Activated naive CD4-positive, alpha-beta T cell treated with anti-CD3 and anti-CD28 coated beads, Interleukin-2, amount 10 ng/mL, durations not matched to agents 7 days and 5 days (primary cell): ENCODE measurements at regions not wholly inside any gene's neighbourhood (a gene's known extent, or its start where the extent isn't known, plus 50 kb on each side); places are given as distances from the start of the nearest gene placed in this dataset.
A peak's percentile ranks its signal among the peaks of the same experiment; 100 is the strongest.

Experiments
- CTCF ChIA-PET: fragments of 350-600 bp; sonication (Branson Sonifier 250); formaldehyde crosslinking; loops from one replicate; lab custom pipeline; 2021; ENCODE audit warnings: antibody characterized with exemption; lab: Charles Lee
- DNase-seq: peaks from one replicate; pipeline ENCODE4 v3.0.0-alpha.2; 2020
- H3K27ac Mint-ChIP-seq: one replicate; pipeline ENCODE4 v1.8.0; 2021; ENCODE audit warnings: mild to moderate bottlenecking, moderate library complexity, mixed read lengths
- H3K27me3 Mint-ChIP-seq: one replicate; pipeline ENCODE4 v1.8.0; 2021; ENCODE audit warnings: mild to moderate bottlenecking, mixed read lengths
- H3K36me3 Mint-ChIP-seq: one replicate; pipeline ENCODE4 v1.8.0; 2021; ENCODE audit warnings: mixed read lengths
- H3K4me1 Mint-ChIP-seq: one replicate; pipeline ENCODE4 v1.8.0; 2021; ENCODE audit warnings: mixed read lengths
- H3K4me3 Mint-ChIP-seq: one replicate; pipeline ENCODE4 v1.8.0; 2021; ENCODE audit warnings: mild to moderate bottlenecking, moderate library complexity, mixed read lengths
- H3K9me3 Mint-ChIP-seq: one replicate; pipeline ENCODE4 v1.8.0; 2021; ENCODE audit warnings: mixed read lengths

GRCh38 chr15:98441599-98441998 is 206.7 kb upstream of the IGF1R start:
- Mint-ChIP-seq H3K4me1 (peaks cover 2% of the 10 kb centered on the region), H3K27ac (no peak overlapping the region), H3K4me3 (no peak overlapping the region), H3K27me3 (peaks cover 30% of the 10 kb centered on the region), H3K36me3 (no peaks in the 10 kb centered on the region), H3K9me3 (no peaks in the 10 kb centered on the region)
- no peak for DNase-seq
- CTCF ChIA-PET, result interaction anchor here (0.6 to 1.8 kb wide), 9 partner anchors 10 to 635 kb away, joined by 3 to 7 read pairs (median 3); no protein-coding TSS in a partner anchor

- Mint-ChIP-seq H3K9me3 (no peaks in the 10 kb centered on the region), H3K27ac (no peak overlapping the region), H3K4me3 (no peak overlapping the region), H3K4me1 (peaks cover 2% of the 10 kb centered on the region), H3K27me3 (peaks cover 36% of the 10 kb centered on the region), H3K36me3 (no peaks in the 10 kb centered on the region)
- DNase-seq, result peak; percentile 73
- CTCF ChIA-PET, result interaction anchor here (0.9 to 1.9 kb wide), 10 partner anchors 9 to 634 kb away, joined by 3 to 7 read pairs (median 4); no protein-coding TSS in a partner anchor
Measured at GRCh38 chr15:98442379-98442833, 205.9 kb upstream of the IGF1R start.

GRCh38 chr15:98442901-98443300 is 205.4 kb upstream of the IGF1R start:
- Mint-ChIP-seq H3K9me3 (no peaks in the 10 kb centered on the region), H3K27me3 (peaks cover 36% of the 10 kb centered on the region), H3K36me3 (no peaks in the 10 kb centered on the region), H3K4me3 (no peak overlapping the region), H3K27ac (no peak overlapping the region), H3K4me1 (peaks cover 2% of the 10 kb centered on the region)
- CTCF ChIA-PET, result interaction anchor here (0.6 to 1.9 kb wide), 9 partner anchors 13 to 631 kb away, joined by 3 to 7 read pairs (median 3); no protein-coding TSS in a partner anchor
- no peak for DNase-seq

GRCh38 chr15:98443526-98443925 is 204.8 kb upstream of the IGF1R start:
- Mint-ChIP-seq H3K27me3 (peaks cover 36% of the 10 kb centered on the region), H3K36me3 (no peaks in the 10 kb centered on the region), H3K9me3 (no peaks in the 10 kb centered on the region), H3K27ac (no peak overlapping the region), H3K4me3 (no peak overlapping the region), H3K4me1 (peaks cover 2% of the 10 kb centered on the region)
- CTCF ChIA-PET, result interaction anchor here (0.6 to 1.9 kb wide), 6 partner anchors 76 to 630 kb away, joined by 3 to 5 read pairs (median 4); no protein-coding TSS in a partner anchor
- DNase-seq, result no peak

GRCh38 chr15:98444138-98444537 is 204.2 kb upstream of the IGF1R start:
- H3K27ac Mint-ChIP-seq, result no peak overlapping the region
- H3K4me3 Mint-ChIP-seq, result no peak overlapping the region
- peaks cover 36% of the 10 kb centered on the region for H3K27me3 Mint-ChIP-seq
- CTCF ChIA-PET, result interaction anchor here (0.7 to 1.9 kb wide), 4 partner anchors 75 to 615 kb away, joined by 3 to 5 read pairs (median 4); no protein-coding TSS in a partner anchor
- peaks cover 2% of the 10 kb centered on the region for H3K4me1 Mint-ChIP-seq
- H3K36me3 Mint-ChIP-seq, result no peaks in the 10 kb centered on the region
- DNase-seq, result no peak
- no peaks in the 10 kb centered on the region for H3K9me3 Mint-ChIP-seq

- CTCF ChIA-PET, result no interaction called here
- H3K36me3 Mint-ChIP-seq, result no peaks in the 10 kb centered on the region
- H3K4me1 Mint-ChIP-seq, result peaks cover 2% of the 10 kb centered on the region
- H3K27ac Mint-ChIP-seq, result no peak overlapping the region
- no peak for DNase-seq
- peaks cover 32% of the 10 kb centered on the region for H3K27me3 Mint-ChIP-seq
- H3K4me3 Mint-ChIP-seq, result no peak overlapping the region
- H3K9me3 Mint-ChIP-seq, result no peaks in the 10 kb centered on the region
Measured at GRCh38 chr15:98445315-98445714, 203.0 kb upstream of the IGF1R start.

GRCh38 chr15:98446083-98446482 is 202.3 kb upstream of the IGF1R start:
- no peak overlapping the region for H3K27ac Mint-ChIP-seq
- H3K27me3 Mint-ChIP-seq, result peaks cover 29% of the 10 kb centered on the region
- H3K4me1 Mint-ChIP-seq, result peaks cover 2% of the 10 kb centered on the region
- no peaks in the 10 kb centered on the region for H3K9me3 Mint-ChIP-seq
- no peak for DNase-seq
- H3K36me3 Mint-ChIP-seq, result no peaks in the 10 kb centered on the region
- H3K4me3 Mint-ChIP-seq, result no peak overlapping the region
- CTCF ChIA-PET, result no interaction called here

- Mint-ChIP-seq H3K27me3 (peaks cover 27% of the 10 kb centered on the region), H3K9me3 (no peaks in the 10 kb centered on the region), H3K4me3 (no peak overlapping the region), H3K36me3 (no peaks in the 10 kb centered on the region), H3K4me1 (peaks cover 2% of the 10 kb centered on the region), H3K27ac (no peak overlapping the region)
- no peak for DNase-seq
- CTCF ChIA-PET, result no interaction called here
Measured at GRCh38 chr15:98447069-98447468, 201.3 kb upstream of the IGF1R start.

- H3K36me3 Mint-ChIP-seq, result no peaks in the 10 kb centered on the region
- DNase-seq, result no peak
- H3K27ac Mint-ChIP-seq, result no peak overlapping the region
- no peaks in the 10 kb centered on the region for H3K9me3 Mint-ChIP-seq
- no peak overlapping the region for H3K4me3 Mint-ChIP-seq
- H3K4me1 Mint-ChIP-seq, result no peaks in the 10 kb centered on the region
- CTCF ChIA-PET, result interaction anchor here (0.6 kb wide), 1 partner anchor 9 kb away, joined by 4 read pairs; no protein-coding TSS in a partner anchor
- peaks cover 6% of the 10 kb centered on the region for H3K27me3 Mint-ChIP-seq
Measured at GRCh38 chr15:98451236-98451635, 197.1 kb upstream of the IGF1R start.

GRCh38 chr15:98452238-98452637 is 196.1 kb upstream of the IGF1R start:
- Mint-ChIP-seq H3K9me3 (no peaks in the 10 kb centered on the region), H3K27me3 (peaks cover 3% of the 10 kb centered on the region), H3K4me3 (no peak overlapping the region), H3K36me3 (no peaks in the 10 kb centered on the region), H3K4me1 (no peaks in the 10 kb centered on the region), H3K27ac (no peak overlapping the region)
- CTCF ChIA-PET, result no interaction called here
- DNase-seq, result no peak

GRCh38 chr15:98455904-98456303 is 192.4 kb upstream of the IGF1R start:
- CTCF ChIA-PET, result no interaction called here
- Mint-ChIP-seq H3K36me3 (no peaks in the 10 kb centered on the region), H3K4me1 (no peaks in the 10 kb centered on the region), H3K4me3 (no peak overlapping the region), H3K27me3 (peaks cover 19% of the 10 kb centered on the region), H3K9me3 (no peaks in the 10 kb centered on the region), H3K27ac (no peak overlapping the region)
- no peak for DNase-seq

- Mint-ChIP-seq H3K4me1 (no peaks in the 10 kb centered on the region), H3K27me3 (peaks cover 6% of the 10 kb centered on the region), H3K4me3 (no peak overlapping the region), H3K36me3 (no peaks in the 10 kb centered on the region), H3K9me3 (peaks cover 21% of the 10 kb centered on the region), H3K27ac (no peak overlapping the region)
- CTCF ChIA-PET, result no interaction called here
- DNase-seq, result no peak
Measured at GRCh38 chr15:98476559-98476958, 171.8 kb upstream of the IGF1R start.

- Mint-ChIP-seq H3K27me3 (no peaks in the 10 kb centered on the region), H3K36me3 (no peaks in the 10 kb centered on the region), H3K4me3 (no peak overlapping the region), H3K9me3 (peaks cover 14% of the 10 kb centered on the region), H3K27ac (no peak overlapping the region), H3K4me1 (no peaks in the 10 kb centered on the region)
- no peak for DNase-seq
- CTCF ChIA-PET, result no interaction called here
Measured at GRCh38 chr15:98480844-98481243, 167.5 kb upstream of the IGF1R start.

- CTCF ChIA-PET, result no interaction called here
- Mint-ChIP-seq H3K27me3 (peaks cover 9% of the 10 kb centered on the region), H3K9me3 (no peaks in the 10 kb centered on the region), H3K4me3 (no peak overlapping the region), H3K36me3 (no peaks in the 10 kb centered on the region), H3K27ac (no peak overlapping the region), H3K4me1 (no peaks in the 10 kb centered on the region)
- no peak for DNase-seq
Measured at GRCh38 chr15:98483575-98484130, 164.7 kb upstream of the IGF1R start.

GRCh38 chr15:98484914-98485313 is 163.4 kb upstream of the IGF1R start:
- H3K9me3 Mint-ChIP-seq, result no peaks in the 10 kb centered on the region
- DNase-seq, result no peak
- H3K36me3 Mint-ChIP-seq, result no peaks in the 10 kb centered on the region
- H3K4me1 Mint-ChIP-seq, result no peaks in the 10 kb centered on the region
- no peak overlapping the region for H3K4me3 Mint-ChIP-seq
- CTCF ChIA-PET, result no interaction called here
- H3K27me3 Mint-ChIP-seq, result peaks cover 9% of the 10 kb centered on the region
- no peak overlapping the region for H3K27ac Mint-ChIP-seq
